AG09309 (cell line): ENCODE measurements at regions not wholly inside any gene's neighbourhood (a gene's known extent, or its start where the extent isn't known, plus 50 kb on each side); places are given as distances from the start of the nearest gene placed in this dataset.

Experiments used
- DNase-seq: peaks from one replicate; pipeline ENCODE4 v3.0.0-alpha.2; 2010; ENCODE audit warnings: low read depth
- H3K4me3 ChIP-seq: 2 replicates; pipeline ENCODE4 v1.5.1; 2011; ENCODE audit warnings: mild to moderate bottlenecking, low read depth, low read length, moderate library complexity; ENCODE audit not compliant: control insufficient read depth
- CTCF ChIP-seq: IDR thresholded peaks from 2 replicates; pipeline ENCODE4 v1.5.1; 2011; ENCODE audit warnings: mild to moderate bottlenecking, low read depth, low read length, inconsistent platforms; ENCODE audit not compliant: insufficient read depth, control insufficient read depth; ENCODE audit errors: missing control alignments

- no peak for TF ChIP-seq CTCF
- no peak for DNase-seq
- no peak overlapping the region for H3K4me3 ChIP-seq
Measured at GRCh38 chr1:199135901-199136300, 497.1 kb downstream of the PTPRC start.

GRCh38 chr1:199138061-199138460 lies 499.2 kb downstream of the PTPRC start:
- no peak for DNase-seq
- no peak for TF ChIP-seq CTCF

GRCh38 chr1:199149591-199149990 lies 510.8 kb downstream of the PTPRC start:
- H3K4me3 ChIP-seq: no peak overlapping the region
- no peak for DNase-seq
- no peak for TF ChIP-seq CTCF

More at GRCh38 chr1:199138061-199138460, 499.2 kb downstream of the PTPRC start:
- no peak overlapping the region for H3K4me3 ChIP-seq

- no peak overlapping the region for H3K4me3 ChIP-seq
- DNase-seq: no peak
- TF ChIP-seq CTCF: no peak
Measured at GRCh38 chr1:199150756-199151155, 511.9 kb downstream of the PTPRC start.

GRCh38 chr1:199151634-199152425 lies 513.0 kb downstream of the PTPRC start:
- DNase-seq: no peak
- no peak overlapping the region for H3K4me3 ChIP-seq
- no peak for TF ChIP-seq CTCF

- TF ChIP-seq CTCF: no peak
- no peak overlapping the region for H3K4me3 ChIP-seq
- no peak for DNase-seq
Measured at GRCh38 chr1:199152676-199153075, 513.8 kb downstream of the PTPRC start.
